ENCODE measurements at regions not wholly inside any gene's neighbourhood (a gene's known extent, or its start where the extent isn't known, plus 50 kb on each side); places are given as distances from the start of the nearest gene placed in this dataset.

- no peak overlapping the region for H3K27ac ChIP-seq
- peaks cover 0 to 13% (median 0%) of the 10 kb centered on the region in 4 donors for H3K4me1 ChIP-seq
- no peak for DNase-seq
- no peaks in the 10 kb centered on the region for H3K36me3 ChIP-seq
- H3K4me3 ChIP-seq, result no peak overlapping the region
- intact Hi-C loops (cut with DNase I; ENCODE audit: low total_unique reads), result no loop called here
- TF ChIP-seq EP300 (IDR thresholded peaks at IDR 0.05) (no peak), POLR2AphosphoS5 (IDR thresholded peaks at IDR 0.05) (no peak), CTCF (IDR thresholded peaks at IDR 0.05) (no peak), POLR2A (IDR thresholded peaks at IDR 0.05) (no peak)
- no peaks in the 10 kb centered on the region for H3K9me3 ChIP-seq
- no peaks in the 10 kb centered on the region for H3K27me3 ChIP-seq
These were observed 127.0 kb downstream of the PRELID2 start for GRCh38 chr5:145708169-145708568.

GRCh38 chr5:145704724-145705123, 130.4 kb downstream of the PRELID2 start:
- no peaks in the 10 kb centered on the region for H3K27me3 ChIP-seq
- WGBS, 5 donors, result 90 to 97% (median 95%) methylated on average over 3 of the region's 3 CpGs
- TF ChIP-seq POLR2A (IDR thresholded peaks at IDR 0.05), result no peak
- TF ChIP-seq POLR2AphosphoS5 (IDR thresholded peaks at IDR 0.05), result no peak
- TF ChIP-seq EP300 (IDR thresholded peaks at IDR 0.05), result no peak
- TF ChIP-seq CTCF (IDR thresholded peaks at IDR 0.05), result no peak

GRCh38 chr5:145703856-145704255, 131.3 kb downstream of the PRELID2 start:
- no peaks in the 10 kb centered on the region for H3K27me3 ChIP-seq
- H3K4me3 ChIP-seq, result no peak overlapping the region
- intact Hi-C loops (cut with DNase I; ENCODE audit: low total_unique reads), result no loop called here
- H3K36me3 ChIP-seq, result no peaks in the 10 kb centered on the region
- WGBS, 5 donors, result 90 to 95% (median 93%) methylated on average over 4 of the region's 4 CpGs
- TF ChIP-seq CTCF (IDR thresholded peaks at IDR 0.05) (no peak), POLR2AphosphoS5 (IDR thresholded peaks at IDR 0.05) (no peak), EP300 (IDR thresholded peaks at IDR 0.05) (no peak), POLR2A (IDR thresholded peaks at IDR 0.05) (no peak)
- DNase-seq, result no peak
- no peaks in the 10 kb centered on the region for H3K4me1 ChIP-seq
- H3K9me3 ChIP-seq, result no peaks in the 10 kb centered on the region
- no peak overlapping the region for H3K27ac ChIP-seq

More at GRCh38 chr5:145704724-145705123, 130.4 kb downstream of the PRELID2 start:
- Histone ChIP-seq H3K36me3 (no peaks in the 10 kb centered on the region), H3K9me3 (no peaks in the 10 kb centered on the region), H3K27ac (no peak overlapping the region), H3K4me1 (no peaks in the 10 kb centered on the region), H3K4me3 (no peak overlapping the region)
- intact Hi-C loops (cut with DNase I; ENCODE audit: low total_unique reads), result no loop called here
- no peak for DNase-seq

GRCh38 chr5:145701404-145701803, 133.7 kb downstream of the PRELID2 start:
- WGBS, 5 donors, result 83 to 94% (median 92%) methylated on average over 3 of the region's 3 CpGs
- no peak for DNase-seq
- Histone ChIP-seq H3K9me3 (no peaks in the 10 kb centered on the region), H3K4me1 (no peaks in the 10 kb centered on the region), H3K27me3 (no peaks in the 10 kb centered on the region), H3K36me3 (no peaks in the 10 kb centered on the region), H3K4me3 (no peak overlapping the region), H3K27ac (no peak overlapping the region)
- intact Hi-C loops (cut with DNase I; ENCODE audit: low total_unique reads), result no loop called here
- no peak for TF ChIP-seq EP300 (IDR thresholded peaks at IDR 0.05)
- peak in 1 of 7 experiments; percentile 13 for TF ChIP-seq CTCF (IDR thresholded peaks at IDR 0.05)
- no peak for TF ChIP-seq POLR2A (IDR thresholded peaks at IDR 0.05)

All from stomach (tissue), 8 donors.